ENCODE measurements at regions not wholly inside any gene's neighbourhood (a gene's known extent, or its start where the extent isn't known, plus 50 kb on each side); places are given as distances from the start of the nearest gene placed in this dataset.
"Not testable (repeated sequence)": the region's sequence is repeated elsewhere in the genome, so short reads cannot be mapped to it uniquely, and the experiment has no call there.

GRCh38 chr2:95760806-95761525 lies 169.2 kb downstream of the TRIM43 start:
- CTCF ChIA-PET: no interaction called here
- no peak for TF ChIP-seq CTCF (IDR thresholded peaks at IDR 0.05; ENCODE audit: control extremely low read depth, extremely low read depth, low read depth, missing control alignments)
- no peak for DNase-seq (ENCODE audit: extremely low spot score)
- POLR2A ChIA-PET: no interaction called here

GRCh38 chr2:95761556-95761955 lies 169.8 kb downstream of the TRIM43 start:
- POLR2A ChIA-PET: no interaction called here
- no peak for DNase-seq (ENCODE audit: extremely low spot score)
- CTCF ChIA-PET: no interaction called here
- TF ChIP-seq CTCF (IDR thresholded peaks at IDR 0.05; ENCODE audit: control extremely low read depth, extremely low read depth, low read depth, missing control alignments): no peak

GRCh38 chr2:95762023-95763021 lies 170.5 kb downstream of the TRIM43 start:
- DNase-seq (ENCODE audit: extremely low spot score); POLR2A ChIA-PET; CTCF ChIA-PET: not testable (repeated sequence)

GRCh38 chr2:95763074-95763473 lies 171.3 kb downstream of the TRIM43 start:
- POLR2A ChIA-PET; CTCF ChIA-PET; DNase-seq (ENCODE audit: extremely low spot score): not testable (repeated sequence)

GRCh38 chr2:95764966-95765365 lies 173.2 kb downstream of the TRIM43 start:
- DNase-seq (ENCODE audit: extremely low spot score); CTCF ChIA-PET; POLR2A ChIA-PET: not testable (repeated sequence)

- CTCF ChIA-PET; DNase-seq (ENCODE audit: extremely low spot score); POLR2A ChIA-PET: not testable (repeated sequence)
These were observed 174.4 kb downstream of the TRIM43 start for GRCh38 chr2:95765925-95766910.

GRCh38 chr2:95767531-95767930 lies 175.7 kb downstream of the TRIM43 start:
- CTCF ChIA-PET; POLR2A ChIA-PET; DNase-seq (ENCODE audit: extremely low spot score): not testable (repeated sequence)

- POLR2A ChIA-PET; DNase-seq (ENCODE audit: extremely low spot score); CTCF ChIA-PET: not testable (repeated sequence)
These were observed 176.1 kb downstream of the TRIM43 start for GRCh38 chr2:95767950-95768349.

- POLR2A ChIA-PET; DNase-seq (ENCODE audit: extremely low spot score); CTCF ChIA-PET: not testable (repeated sequence)
These were observed 177.5 kb downstream of the TRIM43 start for GRCh38 chr2:95769256-95769655.

GRCh38 chr2:95770726-95771125 lies 178.9 kb downstream of the TRIM43 start:
- POLR2A ChIA-PET; DNase-seq (ENCODE audit: extremely low spot score); CTCF ChIA-PET: not testable (repeated sequence)

- CTCF ChIA-PET; POLR2A ChIA-PET; DNase-seq (ENCODE audit: extremely low spot score): not testable (repeated sequence)
These were observed 182.8 kb downstream of the TRIM43 start for GRCh38 chr2:95774322-95775192.

- DNase-seq (ENCODE audit: extremely low spot score); POLR2A ChIA-PET; CTCF ChIA-PET: not testable (repeated sequence)
These were observed 183.4 kb downstream of the TRIM43 start for GRCh38 chr2:95775193-95775531.

All from GM10248 (cell line).